NCI-H460 (cell line): ENCODE measurements at regions not wholly inside any gene's neighbourhood (a gene's known extent, or its start where the extent isn't known, plus 50 kb on each side); places are given as distances from the start of the nearest gene placed in this dataset.
A peak's percentile ranks its signal among the peaks of the same experiment; 100 is the strongest.
"Not testable (repeated sequence)": the region's sequence is repeated elsewhere in the genome, so short reads cannot be mapped to it uniquely, and the experiment has no call there.

Source experiments
- DNase-seq: peaks from one replicate; pipeline ENCODE4 v3.0.0-alpha.2; 2016; ENCODE audit warnings: low read depth; ENCODE audit errors: extremely low read depth

- no peak for DNase-seq
These were observed 334.0 kb upstream of the NUDT12 start for GRCh38 chr5:103896593-103896992.

GRCh38 chr5:103895738-103896137 is 333.1 kb upstream of the NUDT12 start:
- DNase-seq, result no peak

GRCh38 chr5:103894882-103895281 is 332.3 kb upstream of the NUDT12 start:
- DNase-seq, result no peak

- no peak for DNase-seq
These were observed 328.6 kb upstream of the NUDT12 start for GRCh38 chr5:103891151-103891550.

- DNase-seq, result no peak
These were observed 327.7 kb upstream of the NUDT12 start for GRCh38 chr5:103890313-103890712.

- no peak for DNase-seq
These were observed 327.1 kb upstream of the NUDT12 start for GRCh38 chr5:103889500-103890209.

- DNase-seq, result no peak
These were observed 324.2 kb upstream of the NUDT12 start for GRCh38 chr5:103886826-103887225.

- DNase-seq, result no peak
These were observed 320.6 kb upstream of the NUDT12 start for GRCh38 chr5:103883143-103883542.

GRCh38 chr5:103881560-103881959 is 319.0 kb upstream of the NUDT12 start:
- DNase-seq, result no peak

GRCh38 chr5:103867857-103868598 is 305.4 kb upstream of the NUDT12 start:
- DNase-seq, result no peak

GRCh38 chr5:103866169-103866568 is 303.6 kb upstream of the NUDT12 start:
- no peak for DNase-seq

- DNase-seq, result no peak
These were observed 299.8 kb upstream of the NUDT12 start for GRCh38 chr5:103862398-103862797.

- no peak for DNase-seq
These were observed 297.7 kb upstream of the NUDT12 start for GRCh38 chr5:103860327-103860726.

GRCh38 chr5:103858367-103858766 is 295.8 kb upstream of the NUDT12 start:
- DNase-seq, result not testable (repeated sequence)

- no peak for DNase-seq
These were observed 288.5 kb upstream of the NUDT12 start for GRCh38 chr5:103851091-103851490.

GRCh38 chr5:103849934-103850333 is 287.3 kb upstream of the NUDT12 start:
- peak; percentile 3 for DNase-seq

GRCh38 chr5:103847060-103847459 is 284.5 kb upstream of the NUDT12 start:
- no peak for DNase-seq

- no peak for DNase-seq
These were observed 280.3 kb upstream of the NUDT12 start for GRCh38 chr5:103842936-103843335.

- DNase-seq, result no peak
These were observed 278.0 kb upstream of the NUDT12 start for GRCh38 chr5:103840600-103840999.

GRCh38 chr5:103834216-103834615 is 271.6 kb upstream of the NUDT12 start:
- DNase-seq, result no peak

- peak; percentile 4 for DNase-seq
These were observed 267.0 kb upstream of the NUDT12 start for GRCh38 chr5:103829585-103829984.

GRCh38 chr5:103827976-103828375 is 265.4 kb upstream of the NUDT12 start:
- no peak for DNase-seq
